ENCODE measurements at regions not wholly inside any gene's neighbourhood (a gene's known extent, or its start where the extent isn't known, plus 50 kb on each side); places are given as distances from the start of the nearest gene placed in this dataset.

- no peak overlapping the region for H3K4me2 ChIP-seq (replicated peaks; ENCODE audit: extremely low read depth, low read length, poor library complexity, severe bottlenecking)
- Mint-ChIP-seq H3K9me3 (peaks cover 0 to 4% (median 0%) of the 10 kb centered on the region in 7 donors), H3K4me3 (no peak overlapping the region), H3K27ac (no peak overlapping the region), H3K4me1 (no peaks in the 10 kb centered on the region), H3K36me3 (no peaks in the 10 kb centered on the region), H3K27me3 (ENCODE audit: low read depth in 3 of 3) (peaks cover 1 to 5% (median 2%) of the 10 kb centered on the region in 3 donors)
- no peak for DNase-seq
- intact Hi-C loops (cut with micrococcal nuclease), result no loop called here
- H2AFZ ChIP-seq (ENCODE audit: insufficient read depth, low read depth, low read length, poor library complexity, severe bottlenecking), result no peak overlapping the region
- H4K20me1 ChIP-seq (ENCODE audit: insufficient read depth, low read length), result no peaks in the 10 kb centered on the region
- H3K9ac ChIP-seq (ENCODE audit: insufficient read depth, low read length, poor library complexity, severe bottlenecking), result no peak overlapping the region
- H3K27ac ChIP-seq (ENCODE audit: low read depth in 1 of 2, low read length in 2 of 2), result no peak overlapping the region
- H3K27me3 ChIP-seq (ENCODE audit: control insufficient read depth in 2 of 2, insufficient read depth in 2 of 2, low read length in 2 of 2), result no peaks in the 10 kb centered on the region
- H3K4me1 ChIP-seq (ENCODE audit: control insufficient read depth in 1 of 2, insufficient read depth in 2 of 2, low read length in 2 of 2), result no peaks in the 10 kb centered on the region
- H3K79me2 ChIP-seq (ENCODE audit: insufficient read depth, low read length), result no peaks in the 10 kb centered on the region
- H3K4me3 ChIP-seq (replicated peaks in 1 of 3; ENCODE audit: low read depth in 2 of 3, low read length in 3 of 3), result no peak overlapping the region
- TF ChIP-seq CTCF (IDR thresholded peaks at IDR 0.05), result no peak
- H3K9me3 ChIP-seq (replicated peaks in 1 of 2; ENCODE audit: control insufficient read depth in 1 of 2, insufficient read depth in 1 of 2, low read length in 2 of 2), result no peaks in the 10 kb centered on the region
- no CpG with 5 or more reads among the region's 1 CpG for WGBS (ENCODE audit: insufficient coverage)
- no peaks in the 10 kb centered on the region for H3K36me3 ChIP-seq (replicated peaks in 1 of 2; ENCODE audit: control insufficient read depth in 1 of 2, insufficient read depth in 2 of 2, low read length in 2 of 2)
Measured at GRCh38 chr16:25481636-25482035, 210.1 kb upstream of the HS3ST4 start.

DNA sequence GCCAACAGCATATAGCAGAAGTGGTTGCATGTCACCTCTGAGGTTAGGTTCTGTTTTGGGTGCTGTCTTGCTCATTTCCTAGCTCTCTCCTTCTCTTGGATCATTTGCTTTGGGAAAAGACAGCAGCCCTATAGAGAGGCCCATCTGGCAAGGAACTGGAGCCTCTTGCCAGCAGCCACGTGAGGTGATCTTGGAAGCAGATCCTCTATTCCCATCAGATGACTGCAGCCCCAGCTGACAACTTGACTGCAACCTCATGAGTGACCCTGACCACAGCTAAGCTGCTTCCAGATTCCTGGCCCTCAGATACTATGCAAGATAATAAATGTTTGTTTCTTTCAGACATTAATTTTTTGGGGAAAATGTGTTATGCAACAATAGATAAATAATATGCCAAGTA is 213.3 kb upstream of the HS3ST4 start:
- no peak overlapping the region for H3K9ac ChIP-seq (ENCODE audit: insufficient read depth, low read length, poor library complexity, severe bottlenecking)
- H3K9me3 Mint-ChIP-seq, result peaks cover 0 to 2% (median 0%) of the 10 kb centered on the region in 7 donors
- H2AFZ ChIP-seq (ENCODE audit: insufficient read depth, low read depth, low read length, poor library complexity, severe bottlenecking), result no peak overlapping the region
- intact Hi-C loops (cut with micrococcal nuclease), result no loop called here
- H3K9me3 ChIP-seq (replicated peaks in 1 of 2; ENCODE audit: control insufficient read depth in 1 of 2, insufficient read depth in 1 of 2, low read length in 2 of 2), result no peaks in the 10 kb centered on the region
- H3K36me3 Mint-ChIP-seq, result no peaks in the 10 kb centered on the region
- H3K4me3 Mint-ChIP-seq, result no peak overlapping the region
- H3K4me1 Mint-ChIP-seq, result no peaks in the 10 kb centered on the region
- H3K27me3 ChIP-seq (ENCODE audit: control insufficient read depth in 2 of 2, insufficient read depth in 2 of 2, low read length in 2 of 2), result no peaks in the 10 kb centered on the region
- H3K79me2 ChIP-seq (ENCODE audit: insufficient read depth, low read length), result no peaks in the 10 kb centered on the region
- DNase-seq, result no peak
- H3K4me1 ChIP-seq (ENCODE audit: control insufficient read depth in 1 of 2, insufficient read depth in 2 of 2, low read length in 2 of 2), result no peaks in the 10 kb centered on the region
- TF ChIP-seq CTCF (IDR thresholded peaks at IDR 0.05), result no peak
- H3K4me2 ChIP-seq (replicated peaks; ENCODE audit: extremely low read depth, low read length, poor library complexity, severe bottlenecking), result no peak overlapping the region
- no peak overlapping the region for H3K27ac ChIP-seq (ENCODE audit: low read depth in 1 of 2, low read length in 2 of 2)
- no peaks in the 10 kb centered on the region for H3K36me3 ChIP-seq (replicated peaks in 1 of 2; ENCODE audit: control insufficient read depth in 1 of 2, insufficient read depth in 2 of 2, low read length in 2 of 2)
- H4K20me1 ChIP-seq (ENCODE audit: insufficient read depth, low read length), result no peaks in the 10 kb centered on the region
- no peak overlapping the region for H3K4me3 ChIP-seq (replicated peaks in 1 of 3; ENCODE audit: low read depth in 2 of 3, low read length in 3 of 3)
- no peak overlapping the region for H3K27ac Mint-ChIP-seq
- H3K27me3 Mint-ChIP-seq (ENCODE audit: low read depth in 3 of 3), result peaks cover 1 to 5% (median 3%) of the 10 kb centered on the region in 3 donors
- no CpG with 5 or more reads among the region's 1 CpG for WGBS (ENCODE audit: insufficient coverage)
